NCI-H2107 treated with DMSO at 0.1 percent for 48 hours (cell line): ENCODE measurements at regions not wholly inside any gene's neighbourhood (a gene's known extent, or its start where the extent isn't known, plus 50 kb on each side); places are given as distances from the start of the nearest gene placed in this dataset.
"Not testable (repeated sequence)": the region's sequence is repeated elsewhere in the genome, so short reads cannot be mapped to it uniquely, and the experiment has no call there.

Experiments
- DNase-seq: peaks from one replicate; lab custom pipeline; 2025; ENCODE audit not compliant: unreplicated experiment; lab: John Stamatoyannopoulos, UW

- DNase-seq = no peak
Observed at GRCh38 chr11:90732486-90732885, 509.6 kb upstream of the CHORDC1 start.

- DNase-seq = no peak
Observed at GRCh38 chr11:90723475-90723874, 500.6 kb upstream of the CHORDC1 start.

DNA sequence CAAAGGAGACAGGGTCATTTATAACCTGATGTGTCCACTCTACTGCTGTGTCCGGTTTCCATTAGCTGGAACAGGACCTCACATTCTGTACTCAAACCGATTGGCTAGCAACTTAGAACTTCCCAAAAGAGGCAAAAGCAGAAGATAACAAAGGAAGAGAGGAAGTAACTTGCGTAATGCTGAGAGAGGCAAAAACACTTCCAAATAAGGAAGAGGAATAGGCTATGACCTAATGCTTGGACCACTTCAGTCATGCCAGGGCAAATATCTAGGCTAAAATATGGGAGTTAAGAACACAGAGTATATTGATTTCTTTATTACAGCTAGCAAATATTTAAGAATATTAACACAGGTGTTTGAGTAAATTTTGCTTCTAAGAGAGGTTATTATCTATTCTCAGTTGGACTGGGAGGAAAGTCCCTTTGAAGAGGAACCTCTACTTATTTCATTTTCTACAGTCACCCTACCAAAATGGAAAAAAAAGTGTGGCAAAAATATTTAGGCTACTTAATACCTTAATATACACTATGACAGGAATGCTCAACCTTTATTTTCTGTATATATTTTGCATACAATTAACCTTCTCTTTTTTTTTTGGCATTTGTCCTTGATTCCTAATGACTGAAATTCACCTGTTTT lies 499.8 kb upstream of the CHORDC1 start:
- DNase-seq = no peak

DNA sequence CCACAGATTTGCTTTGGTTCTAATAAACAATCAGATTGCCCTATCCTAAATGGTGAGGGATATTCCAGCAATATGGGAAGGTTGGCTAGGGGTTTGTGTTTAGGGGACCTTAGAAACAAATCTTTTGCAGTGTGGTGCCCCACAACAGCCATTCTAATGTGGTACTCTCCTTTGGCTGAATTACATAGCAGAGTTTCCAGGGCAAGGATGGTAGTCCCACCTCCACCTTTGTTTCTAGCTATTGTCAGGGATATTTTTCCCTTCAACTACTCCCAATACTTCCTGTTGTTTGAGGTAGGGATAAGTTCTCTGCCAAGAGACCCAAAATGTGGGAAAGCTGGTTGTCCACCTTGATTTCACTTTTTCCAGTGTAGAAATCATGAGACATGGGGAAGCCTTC lies 494.7 kb upstream of the CHORDC1 start:
- DNase-seq = no peak

DNA sequence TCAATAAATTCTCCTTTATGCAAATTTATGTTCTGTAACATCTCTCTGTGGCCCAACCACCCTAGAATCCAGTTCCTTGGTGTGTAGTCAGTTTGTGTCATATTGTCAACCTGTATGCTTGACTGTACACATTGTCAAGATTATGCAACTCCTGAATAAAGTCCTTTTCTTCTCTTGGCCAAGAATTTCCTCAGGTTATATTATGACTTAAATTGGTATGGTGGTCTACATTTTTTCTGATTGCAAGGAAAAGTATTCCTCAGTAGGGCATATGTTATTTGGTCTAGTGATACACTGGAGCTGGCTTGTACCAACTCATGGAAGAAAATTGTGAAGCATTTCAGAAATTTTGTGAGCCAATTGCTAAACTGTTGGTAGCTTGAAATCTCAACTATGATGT lies 482.8 kb upstream of the CHORDC1 start:
- no peak for DNase-seq

- no peak for DNase-seq
Observed at GRCh38 chr11:90704510-90704909, 481.7 kb upstream of the CHORDC1 start.

DNA sequence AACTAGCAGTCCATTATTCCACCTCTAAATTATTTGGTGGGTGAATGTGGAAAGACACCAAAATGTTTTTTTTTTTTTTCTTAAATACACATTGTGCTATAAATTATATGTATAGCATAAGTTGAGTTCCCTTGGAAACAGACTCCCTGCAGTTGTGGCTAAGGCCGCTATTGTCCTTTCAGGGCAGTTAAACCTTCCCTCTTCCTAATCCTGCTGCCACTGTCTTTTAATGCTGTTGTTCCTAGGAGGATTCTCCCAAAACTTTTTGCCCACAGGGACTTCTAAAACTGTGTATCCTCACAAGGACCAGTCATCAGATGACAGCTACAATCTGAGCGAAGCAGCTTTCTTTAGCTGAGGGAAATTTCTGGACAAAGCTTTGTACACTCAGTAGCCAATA lies 478.9 kb upstream of the CHORDC1 start:
- no peak for DNase-seq

GRCh38 chr11:90700789-90701439 lies 478.1 kb upstream of the CHORDC1 start:
- no peak for DNase-seq

- no peak for DNase-seq
Observed at GRCh38 chr11:90699791-90700400, 477.0 kb upstream of the CHORDC1 start.

DNA sequence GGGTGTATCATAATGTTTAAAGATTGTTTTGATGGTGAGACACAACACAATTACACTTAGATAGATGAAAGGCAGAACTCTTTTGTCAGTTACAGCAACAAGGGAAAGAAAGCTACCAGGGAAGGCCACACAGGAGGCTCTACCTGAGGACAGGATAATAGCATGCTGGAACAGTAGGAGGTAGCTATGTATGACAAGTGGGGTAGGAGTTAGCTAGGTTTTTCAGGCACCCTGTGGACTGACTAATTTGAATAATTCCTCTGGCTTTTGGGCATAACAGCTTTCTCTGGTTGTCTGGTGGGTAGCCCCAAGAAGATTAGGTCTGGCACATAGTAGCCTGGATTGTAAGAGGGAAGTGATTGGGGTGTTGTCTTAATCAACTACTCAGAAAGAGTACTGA lies 475.4 kb upstream of the CHORDC1 start:
- no peak for DNase-seq

DNA sequence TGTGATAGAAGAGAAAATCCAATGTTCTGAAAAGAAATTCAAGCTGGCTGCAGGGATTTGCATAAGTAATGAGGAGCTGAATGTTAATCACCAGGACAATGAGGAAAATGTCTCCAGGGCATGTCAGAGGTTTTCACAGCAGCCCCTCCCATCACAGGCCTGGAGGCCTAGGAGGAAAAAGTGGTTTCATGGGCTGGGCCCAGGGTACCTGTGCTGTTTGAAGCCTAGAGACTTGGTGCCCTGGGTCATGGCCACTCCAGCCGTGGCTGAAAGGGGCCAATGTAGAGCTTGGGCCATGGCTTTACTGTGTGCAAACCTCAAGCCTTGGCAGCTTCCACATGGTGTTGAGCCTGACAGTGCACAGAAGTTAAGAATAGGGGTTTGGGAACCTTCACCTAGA lies 452.6 kb upstream of the CHORDC1 start:
- not testable (repeated sequence) for DNase-seq

DNA sequence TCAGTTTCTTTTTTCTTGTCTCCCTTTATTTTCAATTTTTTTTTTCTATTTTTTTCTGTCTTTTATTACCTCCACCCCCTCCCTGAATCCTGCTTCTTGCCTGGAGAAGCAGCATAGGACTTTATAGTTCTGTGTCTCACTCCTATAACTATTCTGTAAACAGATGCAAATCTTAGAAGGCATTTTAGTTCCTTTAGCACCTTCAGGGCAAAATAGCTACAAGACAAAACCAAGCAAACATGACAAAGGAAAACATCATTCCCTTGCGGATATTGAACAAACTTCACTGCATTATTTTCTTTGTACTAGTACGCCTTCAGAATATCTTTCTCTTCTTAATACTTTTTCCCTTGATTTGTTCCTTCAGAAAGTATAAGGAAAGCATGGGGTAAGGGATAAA lies 446.2 kb upstream of the CHORDC1 start:
- no peak for DNase-seq

GRCh38 chr11:90668502-90668901 lies 445.7 kb upstream of the CHORDC1 start:
- no peak for DNase-seq

DNA sequence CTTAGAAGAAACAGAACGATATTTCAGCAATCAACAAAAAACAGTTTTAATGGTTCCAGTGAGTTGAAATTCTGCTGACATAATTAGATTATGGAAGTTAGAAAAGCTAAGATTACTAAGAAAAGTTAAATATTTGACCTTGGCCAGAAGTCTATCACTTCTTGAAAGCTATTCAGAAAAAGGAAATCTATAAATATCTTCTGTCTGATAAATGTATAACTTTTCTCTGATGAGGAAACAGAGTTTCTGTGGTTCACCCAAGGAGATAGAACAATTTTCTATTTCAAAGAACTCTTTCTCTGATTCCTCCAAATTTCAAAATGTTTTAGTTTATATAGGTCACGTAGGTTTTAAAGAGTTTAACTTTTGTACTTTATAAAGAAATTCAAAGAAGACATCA lies 438.4 kb upstream of the CHORDC1 start:
- no peak for DNase-seq

- DNase-seq = no peak
Observed at GRCh38 chr11:90656171-90656570, 433.3 kb upstream of the CHORDC1 start.

GRCh38 chr11:90650153-90650552 lies 427.3 kb upstream of the CHORDC1 start:
- no peak for DNase-seq

- no peak for DNase-seq
Observed at GRCh38 chr11:90646706-90647105, 423.9 kb upstream of the CHORDC1 start.

DNA sequence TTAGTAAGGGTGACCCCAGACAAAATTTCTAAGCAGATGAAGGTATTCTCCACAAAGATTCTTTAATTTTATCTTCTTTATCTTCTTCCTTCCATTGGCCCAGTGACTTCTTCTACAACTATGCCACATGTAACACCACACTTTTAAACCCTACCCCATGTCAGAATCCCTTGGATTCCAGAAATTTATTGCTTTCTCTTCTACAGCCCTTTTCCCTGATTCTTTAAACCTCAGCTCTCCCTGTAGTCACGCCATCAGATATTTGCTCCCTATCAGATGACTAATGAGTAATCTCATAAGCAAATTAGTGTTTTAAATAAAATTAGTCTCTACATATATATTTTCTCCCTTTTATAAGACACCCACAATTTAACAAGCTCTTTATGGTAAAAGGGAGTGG lies 423.4 kb upstream of the CHORDC1 start:
- DNase-seq = no peak

- DNase-seq = no peak
Observed at GRCh38 chr11:90639461-90639993, 416.7 kb upstream of the CHORDC1 start.

DNA sequence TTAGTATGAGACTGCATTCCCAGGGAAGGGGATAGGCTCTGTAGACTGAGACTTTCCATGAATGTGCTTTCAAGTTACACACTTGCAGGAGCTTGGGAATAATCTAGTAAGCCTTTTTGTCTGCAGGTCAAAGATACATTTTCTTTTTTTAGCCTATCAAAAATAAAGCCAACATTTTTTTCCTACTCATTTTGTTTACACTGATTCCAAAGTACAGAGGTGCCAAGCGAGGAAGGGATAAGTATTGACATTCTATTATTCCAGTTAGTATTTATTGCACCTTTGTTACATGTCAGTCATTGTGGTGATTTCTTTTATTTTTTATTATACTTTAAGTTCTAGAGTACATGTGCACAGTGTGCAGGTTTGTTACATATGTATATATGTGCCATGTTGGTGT lies 413.0 kb upstream of the CHORDC1 start:
- DNase-seq = no peak

DNA sequence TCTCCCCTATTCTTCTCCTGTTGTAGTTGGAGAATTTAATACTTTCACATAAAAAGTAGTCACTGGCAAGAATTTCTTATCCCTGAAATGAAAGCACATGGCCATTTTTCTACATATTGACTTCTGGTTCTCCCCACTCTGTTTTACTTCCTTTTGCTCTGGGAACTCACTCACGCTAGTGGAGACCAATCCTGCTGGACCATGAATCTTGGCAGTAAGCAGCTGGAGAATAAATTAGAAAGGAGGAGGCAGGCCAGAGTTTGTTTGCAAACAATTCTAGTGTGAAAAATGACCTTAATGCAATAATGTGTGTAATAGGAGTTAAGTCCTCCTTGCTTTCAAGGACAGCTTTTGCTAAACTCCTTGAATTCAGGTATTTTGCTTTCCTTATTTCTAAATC lies 412.3 kb upstream of the CHORDC1 start:
- DNase-seq = no peak

DNA sequence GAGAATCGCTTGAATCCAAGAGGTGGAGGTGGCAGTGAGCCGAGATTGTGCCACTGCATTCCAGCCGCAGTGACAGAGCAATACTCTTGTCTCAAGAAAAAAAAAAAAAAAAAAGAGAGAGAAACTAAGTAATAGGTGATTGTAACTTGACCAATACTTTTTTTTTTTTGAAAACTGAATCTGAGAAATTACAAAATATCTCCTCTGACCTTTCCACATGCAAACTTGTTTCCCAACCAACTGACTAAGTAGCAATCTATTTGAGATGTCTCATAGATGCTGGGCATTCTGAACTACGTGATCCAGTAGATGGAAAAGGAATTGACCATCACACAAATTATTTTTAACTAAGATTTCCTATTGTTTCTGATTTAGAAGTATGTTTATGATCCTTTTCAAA lies 407.3 kb upstream of the CHORDC1 start:
- DNase-seq = no peak
